IMR-90 (cell line): ENCODE measurements at regions not wholly inside any gene's neighbourhood (a gene's known extent, or its start where the extent isn't known, plus 50 kb on each side); places are given as distances from the start of the nearest gene placed in this dataset.

Source experiments
- CEBPB ChIP-seq: IDR thresholded peaks from 2 replicates; pipeline ENCODE4 v1.6.1; 2012; ENCODE audit warnings: low read depth, low read length, improper control_type of control experiment
- MAFK ChIP-seq: IDR thresholded peaks from 2 replicates; pipeline ENCODE4 v1.6.1; 2012; ENCODE audit warnings: low read depth, low read length, improper control_type of control experiment
- MAZ ChIP-seq: IDR thresholded peaks from 2 replicates; pipeline ENCODE4 v1.6.1; 2012; ENCODE audit warnings: low read depth, mild to moderate bottlenecking, low read length, improper control_type of control experiment, moderate library complexity, borderline replicate concordance
- POLR2A ChIP-seq: IDR thresholded peaks from 2 replicates; pipeline ENCODE4 v1.6.1; 2012; ENCODE audit warnings: mild to moderate bottlenecking, low read depth, low read length
- RAD21 ChIP-seq: IDR thresholded peaks from 2 replicates; pipeline ENCODE4 v1.6.1; 2012; ENCODE audit warnings: low read length, improper control_type of control experiment
- RFX5 ChIP-seq: IDR thresholded peaks from 2 replicates; pipeline ENCODE4 v1.8.0; 2012; ENCODE audit warnings: low read depth, mild to moderate bottlenecking, low read length, moderate library complexity
- TF ChIP-seq, protein P1 (sequence below): conservative IDR thresholded peaks from 2 replicates; pipeline ENCODE4 v1.5.1; 2012; ENCODE audit warnings: mild to moderate bottlenecking, low read depth, low read length, improper control_type of control experiment

DNA sequence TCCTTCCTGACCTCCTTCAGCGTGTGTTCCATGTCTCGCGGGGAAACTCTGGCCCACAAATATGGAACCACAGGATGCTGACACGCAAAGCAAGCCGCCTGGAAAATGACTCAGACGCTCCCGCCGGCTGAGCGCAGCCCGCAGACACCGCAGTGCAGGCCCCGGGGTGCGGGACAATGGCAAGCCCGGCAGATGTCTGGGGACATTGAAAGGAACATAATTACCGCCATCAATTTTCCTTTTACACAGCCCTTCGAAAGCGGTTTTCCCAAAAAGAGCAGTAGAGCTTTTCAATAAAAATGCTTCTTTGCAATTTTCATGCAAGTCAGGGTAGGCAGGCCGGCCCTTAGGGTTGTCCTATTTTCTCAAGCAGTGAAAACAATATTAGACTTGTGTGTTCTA is 159.2 kb upstream of the SH3BP4 start:
- TF ChIP-seq, protein P1, sequence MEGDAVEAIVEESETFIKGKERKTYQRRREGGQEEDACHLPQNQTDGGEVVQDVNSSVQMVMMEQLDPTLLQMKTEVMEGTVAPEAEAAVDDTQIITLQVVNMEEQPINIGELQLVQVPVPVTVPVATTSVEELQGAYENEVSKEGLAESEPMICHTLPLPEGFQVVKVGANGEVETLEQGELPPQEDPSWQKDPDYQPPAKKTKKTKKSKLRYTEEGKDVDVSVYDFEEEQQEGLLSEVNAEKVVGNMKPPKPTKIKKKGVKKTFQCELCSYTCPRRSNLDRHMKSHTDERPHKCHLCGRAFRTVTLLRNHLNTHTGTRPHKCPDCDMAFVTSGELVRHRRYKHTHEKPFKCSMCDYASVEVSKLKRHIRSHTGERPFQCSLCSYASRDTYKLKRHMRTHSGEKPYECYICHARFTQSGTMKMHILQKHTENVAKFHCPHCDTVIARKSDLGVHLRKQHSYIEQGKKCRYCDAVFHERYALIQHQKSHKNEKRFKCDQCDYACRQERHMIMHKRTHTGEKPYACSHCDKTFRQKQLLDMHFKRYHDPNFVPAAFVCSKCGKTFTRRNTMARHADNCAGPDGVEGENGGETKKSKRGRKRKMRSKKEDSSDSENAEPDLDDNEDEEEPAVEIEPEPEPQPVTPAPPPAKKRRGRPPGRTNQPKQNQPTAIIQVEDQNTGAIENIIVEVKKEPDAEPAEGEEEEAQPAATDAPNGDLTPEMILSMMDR: no peak
- no peak for TF ChIP-seq POLR2A
- TF ChIP-seq MAZ: no peak
- TF ChIP-seq RAD21: no peak
- TF ChIP-seq MAFK: no peak
- no peak for TF ChIP-seq CEBPB
- TF ChIP-seq RFX5: no peak
